ENCODE measurements at regions not wholly inside any gene's neighbourhood (a gene's known extent, or its start where the extent isn't known, plus 50 kb on each side); places are given as distances from the start of the nearest gene placed in this dataset.

DNA sequence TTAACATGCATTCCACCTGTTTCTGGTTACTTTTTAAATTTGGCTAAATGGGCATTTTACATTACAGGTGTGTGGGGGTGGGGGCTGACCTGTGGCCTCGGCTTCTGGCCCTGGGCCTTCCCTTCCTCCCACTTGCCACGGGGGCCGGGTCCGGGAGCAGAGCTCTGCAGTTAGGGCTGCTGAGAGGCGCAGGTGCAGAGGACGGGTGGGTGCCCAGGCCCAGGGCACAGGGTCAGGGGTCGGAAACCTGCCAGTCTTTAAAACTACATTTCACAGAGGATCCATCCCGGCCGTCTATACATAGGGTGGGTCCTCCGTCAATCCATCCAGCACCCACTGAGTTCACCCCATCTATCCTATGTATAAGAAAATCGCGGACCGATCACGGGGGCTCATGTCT, 106.5 kb upstream of the INSIG1 start:
- no peak for TF ChIP-seq CTCF (IDR thresholded peaks at IDR 0.05)
- TF ChIP-seq POLR2A (IDR thresholded peaks at IDR 0.05): no peak
- no peak for TF ChIP-seq EP300 (IDR thresholded peaks at IDR 0.05)
- DNase-seq (ENCODE audit: low spot score in 2 of 2): no peak
- Histone ChIP-seq H3K4me1 (peaks cover 0 to 6% (median 2%) of the 10 kb centered on the region in 4 donors), H3K9me3 (peaks cover 0 to 26% (median 0%) of the 10 kb centered on the region in 4 donors), H3K27ac (no peak overlapping the region), H3K4me3 (no peak overlapping the region), H3K27me3 (peaks cover 0 to 13% of the 10 kb centered on the region in 2 donors), H3K36me3 (no peaks in the 10 kb centered on the region)
- 64 to 69% methylated on average over 14 of the region's 14 CpGs for WGBS, 2 donors

DNA sequence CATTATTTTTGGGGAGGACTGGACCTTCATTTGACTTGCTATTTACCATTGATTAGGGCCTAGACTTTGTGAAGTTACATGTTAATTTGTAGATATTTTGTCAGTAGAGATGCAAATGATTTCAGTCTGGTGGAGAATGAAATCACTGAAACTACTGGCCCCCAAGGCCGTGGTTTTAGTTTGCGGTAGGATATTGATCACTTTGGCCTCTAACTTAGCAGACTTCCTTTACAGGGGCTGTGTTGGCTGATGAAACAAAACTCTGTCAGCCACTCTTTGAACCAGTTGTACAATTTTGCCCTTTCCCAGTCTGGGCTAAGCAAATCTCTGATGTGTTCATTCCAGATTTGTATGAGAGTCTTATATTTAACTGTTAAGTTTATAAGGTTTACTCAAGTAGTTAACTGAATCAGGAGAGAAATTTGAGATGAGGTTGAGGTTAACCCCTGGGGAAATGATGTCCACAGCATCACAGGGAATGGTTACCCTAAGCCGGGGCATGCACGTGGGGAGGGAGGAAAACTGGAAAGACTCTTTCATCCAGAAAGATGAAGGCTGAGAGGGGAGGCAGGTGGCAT, 105.7 kb upstream of the INSIG1 start:
- Histone ChIP-seq H3K4me1 (peaks cover 0 to 6% (median 2%) of the 10 kb centered on the region in 4 donors), H3K27ac (no peak overlapping the region), H3K9me3 (peaks cover 0 to 28% (median 0%) of the 10 kb centered on the region in 4 donors), H3K36me3 (no peaks in the 10 kb centered on the region), H3K4me3 (no peak overlapping the region), H3K27me3 (peaks cover 0 to 13% of the 10 kb centered on the region in 2 donors)
- 71 to 76% methylated on average over 4 of the region's 4 CpGs for WGBS, 2 donors
- TF ChIP-seq EP300 (IDR thresholded peaks at IDR 0.05): no peak
- TF ChIP-seq CTCF (IDR thresholded peaks at IDR 0.05): no peak
- TF ChIP-seq POLR2A (IDR thresholded peaks at IDR 0.05): no peak
- DNase-seq (ENCODE audit: low spot score in 2 of 2): no peak

DNA sequence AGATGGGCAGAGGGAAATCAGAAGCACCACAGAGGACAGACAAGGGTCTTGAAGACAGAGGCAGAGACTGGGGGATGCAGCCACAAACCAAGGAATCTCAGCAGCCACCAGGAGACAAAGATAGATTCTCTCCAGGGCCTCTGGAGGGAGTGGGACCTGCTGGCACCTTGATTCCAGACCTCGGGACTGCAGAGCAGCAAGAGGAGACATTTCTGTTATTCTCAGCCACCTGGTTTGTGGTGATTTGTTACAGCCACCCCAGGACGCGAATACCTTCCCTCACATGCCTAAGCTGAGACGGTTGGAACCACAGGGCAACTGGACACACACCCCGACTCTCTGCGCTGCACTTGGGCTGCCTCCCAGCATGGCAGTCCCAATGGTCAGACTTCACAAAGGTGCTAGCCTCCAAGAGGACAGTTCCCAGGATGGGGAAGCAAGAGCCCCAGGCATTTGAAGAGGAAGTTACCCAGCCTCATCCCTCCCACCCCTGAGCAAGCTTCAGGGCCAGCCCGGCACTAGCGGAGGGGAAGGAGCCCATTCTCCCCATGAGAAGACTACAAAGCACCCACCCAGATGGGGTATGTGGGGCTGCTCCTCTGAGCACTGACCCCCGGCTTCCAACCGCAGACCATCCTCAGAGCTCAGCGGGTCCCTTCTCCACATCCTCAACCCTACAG, 104.6 kb upstream of the INSIG1 start:
- Histone ChIP-seq H3K9me3 (peaks cover 0 to 31% (median 0%) of the 10 kb centered on the region in 4 donors), H3K36me3 (no peaks in the 10 kb centered on the region), H3K4me1 (peaks cover 0 to 6% (median 2%) of the 10 kb centered on the region in 4 donors), H3K27ac (no peak overlapping the region), H3K27me3 (peaks cover 0 to 13% of the 10 kb centered on the region in 2 donors), H3K4me3 (no peak overlapping the region)
- WGBS, 2 donors: 80 to 88% methylated on average over 11 of the region's 11 CpGs
- TF ChIP-seq POLR2A (IDR thresholded peaks at IDR 0.05): no peak
- no peak for TF ChIP-seq EP300 (IDR thresholded peaks at IDR 0.05)
- no peak for TF ChIP-seq CTCF (IDR thresholded peaks at IDR 0.05)
- DNase-seq (ENCODE audit: low spot score in 2 of 2): no peak

DNA sequence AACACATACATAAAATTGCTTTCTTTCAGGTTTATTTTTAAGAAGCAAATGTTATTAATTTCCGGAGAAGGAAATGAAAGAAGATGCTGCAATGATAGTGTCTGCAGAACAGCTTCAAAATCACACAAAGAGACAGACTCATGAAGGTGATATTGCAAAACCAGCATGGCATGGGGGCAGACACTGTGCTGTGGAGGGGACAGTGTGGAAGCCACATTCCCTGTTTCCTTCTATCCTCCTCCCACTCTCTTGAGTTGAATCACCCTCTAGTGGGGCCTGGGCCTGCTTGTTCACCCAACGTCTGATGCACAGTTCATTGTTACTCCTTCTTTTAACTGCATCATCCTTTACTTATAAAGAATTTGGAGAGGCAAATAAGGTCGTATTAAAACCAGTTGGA, 104.0 kb upstream of the INSIG1 start:
- whole genome bisulfite sequencing, 2 donors: 55% methylated on average over 3 of the region's 3 CpGs
- Histone ChIP-seq H3K4me3 (no peak overlapping the region), H3K9me3 (peaks cover 0 to 34% (median 0%) of the 10 kb centered on the region in 4 donors), H3K27ac (no peak overlapping the region), H3K27me3 (peaks cover 0 to 13% of the 10 kb centered on the region in 2 donors), H3K36me3 (no peaks in the 10 kb centered on the region), H3K4me1 (peaks cover 0 to 6% (median 2%) of the 10 kb centered on the region in 4 donors)
- DNase-seq (ENCODE audit: low spot score in 2 of 2): no peak
- no peak for TF ChIP-seq POLR2A (IDR thresholded peaks at IDR 0.05)
- no peak for TF ChIP-seq EP300 (IDR thresholded peaks at IDR 0.05)
- TF ChIP-seq CTCF (IDR thresholded peaks at IDR 0.05): no peak

DNA sequence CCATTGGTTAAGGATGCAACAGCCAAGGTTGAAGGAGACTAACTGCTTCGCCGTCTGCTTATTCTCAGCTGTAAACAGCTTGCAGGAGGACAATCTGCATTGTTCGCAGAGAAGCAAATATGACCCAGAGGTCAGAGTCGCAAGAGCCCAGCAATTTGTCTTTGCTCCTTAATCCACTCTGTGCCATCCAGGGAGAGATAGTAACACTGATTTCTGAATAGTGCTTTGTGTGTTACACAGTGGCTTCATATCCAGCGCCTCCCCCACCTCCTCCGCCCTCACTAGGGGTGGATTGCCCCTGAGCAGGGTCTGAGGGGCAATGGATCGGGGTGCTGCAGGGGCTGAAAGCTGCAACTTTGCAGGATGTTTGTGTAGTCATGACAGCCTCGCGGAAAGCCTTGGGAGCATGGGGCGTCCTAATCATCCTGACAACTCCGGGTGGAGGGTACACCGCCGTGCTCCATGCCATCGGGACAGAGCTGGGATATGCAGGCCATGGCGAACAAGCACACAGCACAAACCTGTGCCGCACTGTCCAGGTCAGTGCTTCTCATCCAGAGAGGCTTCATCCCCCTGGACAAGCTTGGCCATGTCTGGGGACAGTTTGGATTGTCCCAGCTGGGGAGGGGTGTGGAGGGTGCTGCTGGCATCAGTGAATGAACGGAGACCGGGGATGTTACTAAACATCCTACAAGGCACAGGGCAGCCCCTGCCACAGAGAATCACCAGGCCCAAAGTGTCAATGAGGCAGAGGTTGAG, 103.1 kb upstream of the INSIG1 start:
- H3K4me1 ChIP-seq: peaks cover 0 to 6% (median 2%) of the 10 kb centered on the region in 4 donors
- no peak overlapping the region for H3K27ac ChIP-seq
- no peak for TF ChIP-seq EP300 (IDR thresholded peaks at IDR 0.05)
- TF ChIP-seq CTCF (IDR thresholded peaks at IDR 0.05): no peak
- no peak for TF ChIP-seq POLR2A (IDR thresholded peaks at IDR 0.05)
- WGBS, 2 donors: 47% methylated on average over 18 of the region's 18 CpGs
- H3K27me3 ChIP-seq: peaks cover 0 to 13% of the 10 kb centered on the region in 2 donors
- no peaks in the 10 kb centered on the region for H3K36me3 ChIP-seq
- H3K9me3 ChIP-seq: peaks cover 0 to 35% (median 0%) of the 10 kb centered on the region in 4 donors
- no peak for DNase-seq (ENCODE audit: low spot score in 2 of 2)
- H3K4me3 ChIP-seq: no peak overlapping the region
